ENCODE measurements at regions not wholly inside any gene's neighbourhood (a gene's known extent, or its start where the extent isn't known, plus 50 kb on each side); places are given as distances from the start of the nearest gene placed in this dataset.

GRCh38 chr3:36178018-36178417 lies 202.3 kb upstream of the STAC start:
- TF ChIP-seq TEAD4 (IDR thresholded peaks at IDR 0.05; ENCODE audit: borderline replicate concordance, insufficient read depth) (no peak), ELF1 (IDR thresholded peaks at IDR 0.05) (no peak), CTCF (IDR thresholded peaks at IDR 0.05) (no peak), POLR2AphosphoS5 (IDR thresholded peaks at IDR 0.05; ENCODE audit: low read depth, low read length) (no peak), USF2 (IDR thresholded peaks at IDR 0.05; ENCODE audit: borderline replicate concordance, low read depth, low read length) (no peak), MXI1 (IDR thresholded peaks at IDR 0.05; ENCODE audit: low read depth, low read length) (no peak), REST (IDR thresholded peaks at IDR 0.05; ENCODE audit: low read depth, low read length) (no peak), CHD2 (IDR thresholded peaks at IDR 0.05; ENCODE audit: low read length, partially characterized antibody) (no peak), EZH2phosphoT487 (IDR thresholded peaks at IDR 0.05; ENCODE audit: borderline replicate concordance, low read depth) (no peak), NRF1 (IDR thresholded peaks at IDR 0.05; ENCODE audit: low read depth, low read length) (no peak), TAF1 (IDR thresholded peaks at IDR 0.05; ENCODE audit: borderline replicate concordance, low read depth, low read length) (no peak), MAX (IDR thresholded peaks at IDR 0.05; ENCODE audit: low read depth) (no peak), RCOR1 (IDR thresholded peaks at IDR 0.05; ENCODE audit: low read length) (no peak), NFIC (IDR thresholded peaks at IDR 0.05; ENCODE audit: borderline replicate concordance) (no peak; the same call in 1 of the 2 replicates)
